ENCODE measurements at regions not wholly inside any gene's neighbourhood (a gene's known extent, or its start where the extent isn't known, plus 50 kb on each side); places are given as distances from the start of the nearest gene placed in this dataset.

DNA sequence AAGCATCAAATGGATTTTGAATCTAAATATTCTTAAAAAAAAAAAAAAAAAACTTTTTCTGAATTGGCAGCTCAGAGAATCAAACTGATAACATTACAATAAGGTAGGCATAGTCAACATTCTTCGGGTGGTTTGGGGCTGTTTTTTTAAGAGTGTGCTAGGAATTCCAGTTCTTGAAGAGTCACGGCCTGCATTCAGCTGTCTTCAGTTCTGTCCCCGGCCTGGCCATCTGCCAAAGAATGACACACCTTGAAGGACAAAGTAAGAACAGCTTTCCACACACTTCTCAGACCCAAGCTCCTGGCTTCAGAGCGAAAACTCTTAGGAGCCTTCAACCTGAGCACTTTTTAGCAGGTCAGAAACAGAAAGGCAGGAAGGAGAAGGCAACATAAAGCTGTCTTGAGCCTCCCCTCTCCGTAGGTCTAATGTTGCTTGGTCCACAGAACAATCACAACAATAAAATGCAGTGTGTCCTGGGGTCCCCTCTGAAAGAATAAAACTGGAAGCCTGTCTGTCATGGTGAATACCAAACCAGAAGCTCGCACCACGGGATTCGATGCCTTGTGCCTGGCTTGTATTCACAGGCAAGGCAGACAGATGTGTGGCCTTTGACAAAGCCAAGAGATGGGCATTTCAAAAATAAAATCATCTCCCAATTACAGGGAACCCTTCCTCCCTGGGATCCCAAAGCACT lies 524.4 kb upstream of the ZFHX3 start:
- DNase-seq (ENCODE audit: low spot score): peak; percentile 20

DNA sequence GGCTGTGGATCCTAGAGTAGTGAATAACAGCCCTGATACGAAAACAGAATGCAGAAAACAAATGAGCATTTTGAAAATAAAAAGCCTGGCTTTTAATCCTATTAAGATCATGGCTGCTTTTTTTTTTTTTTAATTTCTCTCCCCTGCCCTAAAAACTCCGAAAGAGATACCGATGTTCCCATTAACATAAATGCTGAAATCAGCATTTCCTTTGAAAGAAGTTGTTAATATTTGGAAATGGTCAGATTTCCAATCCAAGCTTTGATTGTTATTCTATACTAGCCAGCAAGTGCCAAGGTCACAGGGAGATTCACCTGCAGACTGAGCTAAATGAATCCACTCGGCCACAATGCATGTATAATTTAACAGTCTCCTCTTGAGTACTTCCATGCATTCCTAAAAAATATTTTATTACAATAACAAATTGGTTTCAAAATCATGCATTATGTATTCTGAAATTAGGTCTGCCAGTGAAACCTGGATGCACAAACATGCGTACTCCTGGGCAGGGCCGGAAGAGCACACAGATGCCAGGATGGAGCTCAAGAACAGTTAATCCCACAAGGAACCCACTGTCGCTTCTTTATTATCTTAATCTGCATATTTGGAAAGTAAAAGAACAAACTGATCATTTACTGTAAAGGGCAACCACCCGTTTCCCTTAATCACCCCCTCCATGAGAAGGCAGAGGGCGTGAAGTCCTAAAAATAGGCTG lies 521.5 kb upstream of the ZFHX3 start:
- no peak for DNase-seq (ENCODE audit: low spot score)

- DNase-seq (ENCODE audit: low spot score): no peak
Observed at GRCh38 chr16:73568769-73569168, 520.8 kb upstream of the ZFHX3 start.

DNA sequence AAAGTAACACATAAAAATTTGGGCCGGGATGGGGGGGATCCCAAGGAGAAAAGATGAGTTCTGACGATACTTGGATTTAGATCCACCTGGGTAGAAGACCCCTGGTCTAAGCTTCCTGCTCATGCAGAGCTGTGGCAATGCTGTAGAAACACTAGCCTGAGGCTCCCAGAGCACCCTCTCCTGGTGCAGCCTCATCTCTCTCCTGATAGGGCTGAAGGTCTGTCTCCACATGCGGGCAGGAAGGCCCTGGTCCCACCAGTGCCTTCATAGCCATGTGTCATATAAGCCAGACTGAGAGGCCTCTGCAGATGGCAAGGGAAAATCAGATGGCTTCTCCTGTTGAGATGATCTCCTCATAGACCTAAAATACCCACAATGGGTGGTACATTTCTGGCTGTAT lies 518.0 kb upstream of the ZFHX3 start:
- no peak for DNase-seq (ENCODE audit: low spot score)

DNA sequence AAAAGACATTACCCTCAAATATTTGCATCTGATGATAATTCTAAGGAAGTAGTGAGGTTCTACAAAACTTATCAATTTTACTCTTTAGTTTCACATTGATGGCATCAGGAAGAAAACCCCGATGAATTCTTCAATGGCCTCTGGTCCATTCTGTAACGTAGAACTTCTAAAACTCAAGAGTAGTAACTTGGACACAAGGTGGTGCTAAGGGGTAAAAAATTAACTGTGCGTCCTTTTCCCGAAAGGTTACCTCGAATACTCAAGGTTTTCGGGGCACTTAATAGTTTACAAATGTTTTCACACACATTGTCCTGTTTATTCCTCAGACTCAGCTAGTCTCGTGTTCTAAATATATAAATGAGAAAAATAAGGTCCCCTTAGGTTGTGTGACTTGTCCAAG lies 517.3 kb upstream of the ZFHX3 start:
- peak; percentile 9 for DNase-seq (ENCODE audit: low spot score)

DNA sequence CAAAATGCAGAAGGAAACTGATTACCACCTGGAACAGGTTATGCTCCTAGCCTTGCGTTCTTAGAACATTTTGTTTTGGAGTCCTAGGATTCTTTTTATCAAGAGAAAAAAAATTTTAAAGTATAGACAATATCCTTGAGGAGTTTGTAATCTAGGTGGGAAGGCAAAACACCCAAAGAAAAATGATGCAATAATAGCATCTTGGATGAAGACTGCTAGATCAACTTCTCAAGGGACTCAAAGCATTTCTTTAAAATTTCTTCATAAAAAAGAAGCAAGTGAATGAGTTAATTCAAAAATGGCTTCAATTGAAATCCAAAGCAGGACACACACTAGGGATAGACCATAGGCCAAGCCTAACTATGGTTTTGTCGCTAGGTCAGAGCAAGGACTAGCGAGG lies 515.8 kb upstream of the ZFHX3 start:
- no peak for DNase-seq (ENCODE audit: low spot score)

- DNase-seq (ENCODE audit: low spot score): no peak
Observed at GRCh38 chr16:73560497-73560896, 512.6 kb upstream of the ZFHX3 start.

GRCh38 chr16:73558219-73558618 lies 510.3 kb upstream of the ZFHX3 start:
- DNase-seq (ENCODE audit: low spot score): no peak

DNA sequence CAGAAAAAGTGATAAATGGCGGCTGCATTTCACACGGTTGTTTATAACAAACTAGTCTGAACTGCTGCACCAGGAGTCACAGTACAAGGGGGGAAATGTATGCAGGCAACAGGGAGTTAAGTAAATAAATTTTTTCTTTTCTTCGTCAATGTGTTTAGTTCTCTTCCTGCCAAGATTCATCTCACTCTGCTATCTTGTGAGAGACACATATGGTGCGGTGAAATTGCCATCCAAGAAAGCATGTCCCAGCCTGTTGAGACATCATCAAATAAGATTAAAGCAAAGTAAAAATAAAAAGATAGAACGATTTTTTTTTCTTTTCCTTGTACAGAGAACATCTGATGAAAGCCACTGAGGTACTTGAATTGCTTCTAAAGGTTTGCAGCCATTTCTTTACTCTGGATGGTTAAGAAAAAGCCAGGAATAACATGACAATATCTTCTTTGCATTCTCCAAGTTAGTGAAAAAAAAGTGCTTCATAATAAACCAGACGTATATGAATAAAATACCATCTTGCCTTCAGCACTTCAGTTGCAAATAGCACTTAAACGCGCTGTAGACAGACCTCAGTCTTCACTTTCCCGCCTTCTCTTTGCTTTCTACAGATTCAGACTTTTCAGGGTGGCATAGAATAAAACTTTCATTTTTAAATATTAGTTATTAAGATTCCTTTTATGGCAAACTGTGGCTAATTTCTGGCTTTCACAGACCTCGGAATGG lies 506.2 kb upstream of the ZFHX3 start:
- DNase-seq (ENCODE audit: low spot score): no peak

- no peak for DNase-seq (ENCODE audit: low spot score)
Observed at GRCh38 chr16:73549984-73550631, 502.2 kb upstream of the ZFHX3 start.

- no peak for DNase-seq (ENCODE audit: low spot score)
Observed at GRCh38 chr16:73547552-73548403, 499.9 kb upstream of the ZFHX3 start.

GRCh38 chr16:73546341-73546845 lies 498.5 kb upstream of the ZFHX3 start:
- no peak for DNase-seq (ENCODE audit: low spot score)

DNA sequence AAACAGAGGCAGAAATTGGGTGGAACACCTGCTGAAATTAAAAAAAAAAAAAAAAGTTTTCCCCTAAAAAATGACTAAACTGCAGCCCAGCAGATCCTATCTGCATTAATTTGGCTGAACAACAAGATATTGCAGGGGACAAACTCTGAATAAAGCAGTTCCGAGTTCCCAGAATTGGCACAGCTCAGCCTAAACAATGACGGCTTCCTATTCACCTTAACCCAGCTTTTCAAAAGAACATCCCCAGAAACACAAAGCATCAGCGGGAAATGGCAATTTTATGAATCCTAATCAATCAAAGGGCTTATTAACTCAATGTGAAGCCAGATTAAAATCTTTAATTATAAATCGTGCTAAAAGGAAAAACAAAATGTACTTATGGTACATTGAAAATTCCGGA lies 497.8 kb upstream of the ZFHX3 start:
- DNase-seq (ENCODE audit: low spot score): no peak

GRCh38 chr16:73545290-73545689 lies 497.4 kb upstream of the ZFHX3 start:
- no peak for DNase-seq (ENCODE audit: low spot score)

- DNase-seq (ENCODE audit: low spot score): no peak
Observed at GRCh38 chr16:73544826-73545225, 496.9 kb upstream of the ZFHX3 start.

- DNase-seq (ENCODE audit: low spot score): no peak
Observed at GRCh38 chr16:73543970-73544599, 496.2 kb upstream of the ZFHX3 start.

DNA sequence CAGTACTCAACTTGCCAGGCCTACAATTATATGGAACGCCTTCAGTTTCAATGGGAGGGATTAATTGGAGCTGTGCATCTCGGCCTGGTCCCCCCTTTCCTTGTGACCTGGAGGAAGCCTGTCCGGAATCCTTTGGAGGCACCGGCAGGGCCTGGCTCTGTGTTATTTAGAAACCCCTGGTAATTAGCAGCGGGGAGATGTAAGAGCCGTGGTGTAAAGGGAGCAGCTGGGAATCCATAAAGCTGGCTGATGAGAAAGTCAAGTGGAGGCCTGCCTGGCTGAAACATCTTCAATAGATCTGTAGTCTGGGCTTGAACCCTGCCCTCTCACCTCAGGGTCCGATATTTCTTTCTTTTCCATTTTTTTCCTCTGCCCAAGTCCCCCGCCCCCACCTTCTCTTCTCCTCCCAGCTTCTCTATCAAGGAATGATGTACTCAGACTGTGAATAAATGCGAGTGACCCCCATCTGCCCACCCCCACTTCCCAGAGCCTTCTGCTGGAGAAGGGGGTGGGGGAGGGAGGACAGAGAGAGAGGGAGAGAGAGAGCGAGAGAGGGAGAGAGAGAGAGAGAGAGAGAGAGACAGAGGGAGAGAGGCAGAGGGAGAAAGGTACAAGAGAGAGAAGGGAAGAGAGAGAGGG lies 495.5 kb upstream of the ZFHX3 start:
- no peak for DNase-seq (ENCODE audit: low spot score)

- no peak for DNase-seq (ENCODE audit: low spot score)
Observed at GRCh38 chr16:73542885-73543284, 495.0 kb upstream of the ZFHX3 start.

GRCh38 chr16:73537921-73538320 lies 490.0 kb upstream of the ZFHX3 start:
- no peak for DNase-seq (ENCODE audit: low spot score)

DNA sequence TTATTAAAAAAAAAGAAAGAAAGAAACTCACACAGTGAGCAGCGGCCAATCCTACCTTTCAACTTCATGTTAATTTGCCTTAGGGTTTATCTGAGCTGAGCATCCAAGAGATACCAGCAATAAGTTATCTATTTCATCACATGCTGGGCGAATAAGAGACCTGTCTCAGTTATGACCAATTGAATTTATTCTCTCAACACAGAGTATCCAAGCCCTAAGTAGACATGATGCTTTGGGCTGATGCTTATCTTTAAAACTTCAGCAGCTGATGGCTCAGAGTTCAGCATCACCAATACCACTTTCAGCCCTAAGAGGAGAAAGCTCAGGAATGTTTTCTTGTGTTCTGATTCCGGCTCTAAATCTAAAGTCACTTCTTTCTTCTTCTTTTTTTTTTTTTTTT lies 489.0 kb upstream of the ZFHX3 start:
- no peak for DNase-seq (ENCODE audit: low spot score)

DNA sequence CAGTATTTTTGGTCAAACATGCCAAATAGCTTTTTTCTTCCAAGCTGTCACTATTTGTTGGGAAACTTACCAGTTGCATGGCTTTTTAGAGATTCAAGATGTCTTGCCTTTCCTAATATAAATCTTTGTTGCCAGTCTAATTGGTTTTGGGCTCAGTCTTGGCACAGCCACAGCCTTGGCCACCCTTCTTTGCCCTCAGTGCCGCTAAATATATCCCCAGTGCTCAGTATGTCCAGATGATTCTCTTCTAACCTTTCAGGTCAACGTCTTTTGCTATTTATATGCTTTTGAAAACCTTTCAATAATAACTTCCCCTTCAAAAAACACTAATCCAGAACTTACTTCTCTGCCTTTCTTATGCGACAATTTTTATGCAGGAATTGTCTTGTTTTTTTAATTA lies 483.1 kb upstream of the ZFHX3 start:
- no peak for DNase-seq (ENCODE audit: low spot score)
